COR-L47 (cell line): ENCODE measurements at regions not wholly inside any gene's neighbourhood (a gene's known extent, or its start where the extent isn't known, plus 50 kb on each side); places are given as distances from the start of the nearest gene placed in this dataset.

Experiments used
- DNase-seq: peaks from one replicate; lab custom pipeline; 2025; lab: John Stamatoyannopoulos, UW

DNA sequence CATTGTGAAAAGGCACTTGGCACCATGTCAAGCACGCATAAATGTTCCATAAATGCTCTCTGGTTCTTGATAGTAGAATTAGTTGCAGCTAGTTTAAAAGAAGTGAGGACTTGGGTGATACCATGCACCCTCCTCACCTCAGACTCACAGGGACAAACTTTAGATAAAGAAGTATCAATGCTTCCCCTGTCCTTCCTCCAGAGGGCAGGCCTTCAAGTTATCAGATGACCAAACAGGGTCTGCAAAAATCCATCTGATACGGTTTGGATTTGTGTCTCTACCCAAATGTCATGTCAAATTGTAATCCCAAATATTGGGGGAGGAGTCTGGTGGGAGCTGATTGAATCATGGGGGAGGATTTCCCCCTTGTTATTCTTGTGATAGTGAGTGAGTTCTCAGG lies 54.1 kb downstream of the C1QL2 start:
- DNase-seq, result no peak

DNA sequence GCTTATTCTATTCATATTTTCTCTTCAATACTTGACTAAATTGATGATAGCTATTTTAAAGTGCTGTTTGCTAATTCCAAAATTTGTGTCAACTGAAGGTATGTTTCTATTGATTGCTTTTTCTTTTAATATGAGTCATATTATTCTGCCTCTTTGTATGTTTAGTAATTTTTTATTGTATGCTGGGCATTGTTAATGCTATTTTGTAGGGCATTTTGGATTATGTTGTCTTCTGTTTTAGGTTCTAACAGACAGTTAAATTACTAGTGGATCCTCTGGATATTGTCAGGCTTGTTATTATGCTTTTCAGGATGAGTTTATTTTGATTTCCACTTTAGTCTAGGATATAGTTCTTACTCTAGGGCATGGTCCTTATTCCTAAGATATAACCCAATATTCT lies 55.6 kb downstream of the C1QL2 start:
- DNase-seq, result no peak

DNA sequence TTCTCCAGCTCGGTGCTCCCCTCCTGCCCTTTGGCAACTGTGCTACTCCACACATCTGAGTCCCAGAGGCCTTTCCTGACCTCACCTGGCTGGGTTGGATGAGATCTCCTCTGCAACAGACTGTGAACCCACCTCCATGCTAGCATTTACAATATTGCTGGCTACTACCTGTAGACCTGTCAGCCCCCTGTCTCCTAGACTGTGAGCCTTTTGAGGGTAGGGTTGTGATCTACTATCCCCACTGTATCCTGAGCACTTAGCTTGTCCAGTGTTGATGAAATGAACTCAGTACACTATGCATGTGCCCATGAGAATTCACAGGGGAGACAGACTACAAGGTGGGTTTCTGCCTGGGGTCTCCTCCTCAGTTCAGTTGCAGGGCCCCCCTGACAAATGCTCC lies 70.1 kb downstream of the C1QL2 start:
- no peak for DNase-seq

DNA sequence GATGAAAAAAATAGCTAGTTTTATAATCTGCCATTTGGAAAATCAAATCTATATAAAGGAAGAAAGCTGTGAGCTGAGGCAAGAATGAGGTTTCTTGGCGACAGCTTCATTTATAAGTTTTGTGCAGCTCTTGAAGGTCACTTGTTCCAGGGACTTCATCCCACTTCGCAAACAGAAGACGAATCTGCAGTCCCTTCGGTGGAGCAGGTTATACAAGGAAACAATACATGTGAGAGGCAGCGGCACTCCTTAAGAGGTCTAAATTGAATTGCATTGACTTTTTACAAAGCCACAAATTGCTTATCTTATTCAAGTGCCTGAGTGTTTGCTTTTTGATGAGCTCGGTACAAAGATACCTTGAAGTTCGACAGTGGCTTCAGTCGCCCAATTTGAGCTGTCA lies 72.2 kb downstream of the C1QL2 start:
- DNase-seq, result no peak

DNA sequence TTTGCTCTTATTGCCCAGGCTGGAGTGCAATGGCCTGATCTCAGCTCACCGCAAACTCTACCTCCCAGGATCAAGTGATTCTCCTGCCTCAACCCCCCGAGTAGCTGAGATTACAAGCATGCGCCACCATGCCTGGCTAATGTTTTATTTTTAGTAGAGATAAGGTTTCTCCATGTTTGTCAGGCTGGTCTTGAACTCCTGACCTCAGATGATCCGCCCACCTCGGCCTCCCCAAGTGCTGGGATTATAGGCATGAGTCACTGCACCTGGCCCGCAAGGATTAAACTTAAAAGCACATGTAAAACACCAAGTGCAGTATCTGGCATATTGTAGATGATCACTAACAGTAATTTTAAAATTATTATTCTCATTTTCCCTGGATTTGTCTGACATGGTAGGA lies 72.9 kb downstream of the C1QL2 start:
- DNase-seq, result no peak

DNA sequence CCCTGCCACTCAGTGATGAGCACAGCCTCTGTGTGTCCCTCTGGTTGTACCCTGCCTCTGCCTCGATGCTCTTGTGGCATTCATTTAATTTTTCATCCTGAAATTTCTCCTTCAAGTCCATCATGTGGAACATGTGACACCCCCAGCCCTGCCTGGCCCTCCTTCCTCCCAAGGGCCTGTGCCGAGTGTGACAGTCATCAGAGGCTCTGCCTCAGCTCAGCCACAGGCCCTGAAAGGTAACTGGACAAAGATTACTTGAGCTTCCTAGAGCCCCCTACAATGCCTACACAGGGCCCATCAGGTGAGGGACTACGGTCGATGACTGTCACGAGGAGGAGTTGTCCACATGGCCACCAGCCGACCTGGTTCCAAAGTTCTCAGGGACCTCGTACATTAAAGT lies 75.1 kb downstream of the C1QL2 start:
- DNase-seq, result no peak

DNA sequence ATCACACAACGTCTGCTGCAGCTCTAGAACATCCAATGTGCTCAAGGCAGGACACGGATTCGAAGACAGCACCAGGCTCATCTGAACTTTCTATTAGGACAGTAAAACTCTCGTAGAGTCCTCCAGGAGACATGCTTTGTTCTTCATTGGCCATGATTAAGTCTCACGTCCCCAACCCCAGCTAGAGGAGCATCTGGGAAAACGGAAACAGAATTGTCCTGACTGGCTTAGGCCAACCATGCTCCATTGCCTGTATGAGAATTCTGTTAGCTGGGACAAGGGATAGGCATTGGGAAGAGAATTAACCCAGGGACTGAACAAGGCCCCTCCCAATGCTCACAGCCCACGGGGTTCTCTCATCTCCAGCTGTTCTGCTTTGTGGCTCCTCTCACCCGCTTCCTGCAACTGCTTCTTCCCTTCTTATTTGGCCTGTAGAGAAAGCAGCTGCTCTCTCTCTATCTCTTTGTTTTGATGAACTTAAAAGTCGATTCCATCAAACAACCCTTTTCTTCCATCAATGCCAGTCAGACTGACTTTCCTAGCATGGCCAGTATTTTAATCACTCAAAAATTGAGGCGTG lies 75.6 kb downstream of the C1QL2 start:
- DNase-seq, result no peak

DNA sequence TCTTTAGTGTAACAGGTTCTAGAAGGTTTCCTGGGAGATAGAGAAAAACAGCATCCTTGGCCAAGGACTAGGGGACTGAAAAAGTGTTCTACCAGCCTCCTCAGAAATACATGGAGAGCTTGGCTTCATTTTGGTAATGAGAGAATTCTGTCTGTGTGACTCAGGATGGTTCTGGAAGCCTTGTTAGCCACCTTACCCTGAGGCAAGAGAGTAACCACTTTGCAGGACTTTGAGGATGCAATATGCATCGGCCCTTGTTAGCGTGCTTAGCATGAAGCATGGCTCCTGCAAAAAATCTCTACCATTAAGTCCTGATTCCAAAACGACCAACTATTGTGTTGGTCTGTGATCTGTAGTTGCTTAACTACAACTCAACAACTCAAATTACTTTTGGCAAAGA lies 79.8 kb downstream of the C1QL2 start:
- no peak for DNase-seq

DNA sequence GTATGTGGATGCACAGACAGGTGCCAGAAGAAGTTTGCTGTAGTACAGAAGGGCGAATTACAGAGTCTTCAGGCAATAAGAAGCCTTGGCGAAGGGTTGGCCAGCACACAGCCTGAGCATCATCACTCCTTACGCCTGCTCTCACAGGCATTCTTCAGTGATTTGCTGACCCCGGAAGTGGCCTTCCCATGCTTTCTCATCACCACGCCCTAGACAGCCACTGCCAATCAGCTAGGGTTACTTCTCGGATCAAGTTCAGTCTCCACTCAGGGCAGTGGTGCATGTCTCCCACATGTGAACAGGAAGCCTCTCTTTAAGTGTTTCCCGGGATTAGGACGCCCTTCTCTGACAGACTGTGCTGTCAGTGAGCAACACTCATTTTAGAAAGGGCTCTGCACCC lies 81.8 kb downstream of the C1QL2 start:
- DNase-seq, result no peak

DNA sequence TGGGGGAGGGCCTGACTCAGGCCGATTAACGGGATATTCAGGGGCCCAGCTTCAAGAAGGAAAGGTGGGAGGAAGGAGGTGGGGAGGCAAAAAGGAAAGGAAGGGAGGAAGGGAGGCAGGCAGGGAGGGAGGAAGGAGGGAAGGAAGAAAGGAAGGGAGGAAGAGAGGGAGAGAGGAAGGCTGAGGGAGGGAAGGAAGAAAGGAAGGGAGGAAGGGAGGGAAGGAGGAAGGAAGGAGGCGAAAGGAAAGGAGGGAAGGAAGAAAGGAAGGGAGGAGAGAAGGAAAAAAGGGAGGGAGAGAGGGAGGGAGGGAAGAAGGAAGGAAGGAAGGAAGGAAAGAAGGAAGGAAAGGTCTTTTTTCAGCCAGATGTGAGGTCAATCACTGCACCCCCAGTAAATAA lies 85.3 kb downstream of the C1QL2 start:
- no peak for DNase-seq

DNA sequence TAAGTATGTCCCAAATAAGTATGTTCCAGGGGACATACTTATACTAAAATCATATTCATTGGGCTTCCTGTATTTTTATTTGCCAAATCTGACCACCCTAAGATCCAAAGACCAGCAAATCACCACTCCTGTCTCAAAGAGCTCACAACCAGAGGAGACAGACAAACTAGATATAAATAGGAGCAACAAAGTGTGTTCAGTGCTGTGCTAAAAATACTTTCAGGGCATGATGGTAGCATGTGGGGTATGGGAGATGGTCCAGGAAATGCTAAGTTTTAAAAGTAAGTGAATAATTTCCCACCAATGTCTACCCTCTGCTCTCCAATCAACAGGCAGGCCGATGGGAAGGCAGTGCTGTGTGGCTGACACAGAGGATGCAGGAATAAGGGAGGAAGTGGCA lies 87.1 kb downstream of the C1QL2 start:
- no peak for DNase-seq

DNA sequence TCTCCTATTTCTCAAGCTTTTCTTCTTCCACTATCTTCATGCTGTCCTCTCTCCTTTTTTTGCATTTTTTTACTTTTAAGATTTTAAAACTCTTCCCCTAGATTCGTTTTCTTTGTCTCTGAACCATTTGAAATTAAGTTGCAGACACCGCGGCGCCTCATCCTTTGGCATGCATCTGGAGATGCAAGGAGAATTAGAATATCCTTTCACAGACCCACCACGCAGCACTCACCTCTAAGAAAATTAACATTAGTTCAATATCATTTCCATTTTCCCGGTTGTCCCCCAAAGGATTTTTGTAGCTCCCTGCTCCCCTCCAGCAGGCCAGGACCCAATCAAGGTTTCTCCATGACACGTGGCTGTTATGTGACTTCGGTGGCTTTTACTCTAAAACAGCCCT lies 88.8 kb downstream of the C1QL2 start:
- no peak for DNase-seq

DNA sequence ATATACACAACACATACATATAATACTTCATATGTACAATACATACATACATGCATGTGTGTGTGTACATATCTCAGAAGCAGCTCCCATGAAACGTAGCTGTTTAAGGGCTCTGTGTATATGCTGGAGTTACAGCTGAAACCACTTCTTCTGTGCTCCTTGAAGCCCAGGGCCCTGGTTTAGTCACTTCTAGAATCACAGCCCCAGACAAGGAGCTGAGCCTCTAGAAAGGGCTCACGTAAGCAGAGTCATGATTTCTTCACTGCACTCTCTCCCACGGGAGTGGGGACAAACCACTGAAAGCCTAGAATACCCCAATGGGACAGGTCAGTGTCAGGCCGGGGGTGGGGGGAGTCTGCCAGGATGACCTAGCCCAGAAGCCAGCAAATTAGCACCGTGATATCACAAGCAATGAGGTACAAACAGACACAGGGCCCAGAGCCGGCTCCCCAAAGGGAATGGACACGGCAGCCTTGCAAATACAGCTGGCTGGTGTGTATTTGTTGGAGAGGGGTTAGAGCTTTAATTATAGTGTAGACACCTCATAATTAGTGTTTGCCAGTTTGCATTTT lies 90.3 kb downstream of the C1QL2 start:
- DNase-seq, result peak; percentile 81

DNA sequence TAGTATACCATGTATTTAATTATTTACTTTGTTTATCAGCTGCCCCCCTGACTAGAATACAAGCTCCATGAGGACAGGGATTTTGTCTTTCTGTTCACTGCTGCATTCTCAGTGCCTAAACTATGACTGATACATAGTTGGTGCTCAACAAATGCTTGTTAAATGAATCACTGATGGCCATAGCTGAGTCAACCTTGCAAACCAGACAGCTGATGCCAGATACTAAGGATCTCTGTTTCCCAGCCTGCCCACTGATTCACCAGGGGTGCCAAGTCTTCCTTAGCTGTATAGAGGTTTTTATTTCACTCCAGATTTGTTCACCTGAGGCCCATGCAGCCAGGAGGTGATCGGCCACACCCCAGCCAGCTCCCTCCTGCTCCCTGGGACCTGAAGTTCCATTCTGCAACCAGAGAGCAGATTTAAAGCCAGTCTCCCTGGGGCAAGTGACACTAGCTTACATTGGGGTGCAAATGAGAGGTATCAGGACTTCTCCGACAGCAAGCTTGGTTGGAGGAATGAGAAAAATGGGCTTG lies 92.2 kb downstream of the C1QL2 start:
- DNase-seq, result no peak

DNA sequence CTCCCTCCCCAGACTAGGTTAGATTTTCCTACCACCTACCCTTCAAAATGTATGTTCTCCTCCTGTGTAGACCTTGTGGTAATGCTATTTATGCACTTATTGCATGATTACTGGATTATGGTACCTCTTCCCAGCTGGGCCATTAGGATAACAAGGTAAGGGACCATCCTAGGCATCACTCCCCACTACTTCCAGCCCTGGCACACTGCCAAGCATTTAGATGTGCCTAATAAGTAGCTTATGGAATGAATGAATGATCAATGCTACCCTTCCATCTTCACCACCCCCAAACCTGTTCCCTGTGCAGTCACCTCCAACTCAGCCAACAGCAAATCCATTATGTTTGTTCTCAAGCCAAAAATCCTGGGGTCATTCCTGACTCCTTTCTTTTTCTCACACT lies 93.4 kb downstream of the C1QL2 start:
- DNase-seq, result no peak

DNA sequence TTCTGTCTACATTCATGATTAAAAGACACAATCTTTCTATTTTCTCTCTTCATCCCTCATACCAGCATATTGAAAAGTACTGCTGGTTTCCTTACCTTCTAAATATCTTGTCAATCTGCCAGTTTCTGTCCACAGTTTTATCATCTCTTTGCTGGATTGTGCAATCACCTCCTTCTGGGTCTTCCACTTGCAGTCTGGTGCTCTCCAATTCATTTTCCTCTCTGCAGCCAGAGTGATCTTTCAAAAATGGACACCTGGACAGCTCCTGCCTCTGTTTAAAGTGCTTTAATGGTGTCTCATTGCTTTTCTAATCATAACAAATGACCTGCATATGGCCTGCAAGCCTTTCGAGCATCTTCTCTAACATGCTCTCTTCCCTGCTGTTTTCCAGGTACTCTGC lies 94.0 kb downstream of the C1QL2 start:
- DNase-seq, result no peak

DNA sequence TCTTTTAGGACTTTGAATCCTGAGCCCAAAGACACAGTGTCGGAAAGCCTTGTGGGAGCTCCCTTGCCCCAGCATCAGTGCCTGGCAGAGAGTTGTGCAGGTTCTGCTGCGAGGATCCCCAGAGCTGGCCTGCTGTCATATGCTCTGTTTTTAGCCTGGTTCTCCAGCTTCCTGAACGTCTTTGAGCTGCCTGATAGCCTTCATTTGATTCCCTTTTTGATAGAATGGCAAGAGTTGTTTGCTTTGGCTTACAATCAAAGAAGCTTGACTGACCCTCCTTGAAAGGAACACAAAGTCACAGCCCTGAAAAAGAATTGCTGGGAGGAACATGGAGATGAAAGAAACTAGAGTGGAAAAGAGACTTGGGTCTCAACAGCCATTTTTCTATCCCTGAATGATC lies 95.4 kb downstream of the C1QL2 start:
- DNase-seq, result no peak

DNA sequence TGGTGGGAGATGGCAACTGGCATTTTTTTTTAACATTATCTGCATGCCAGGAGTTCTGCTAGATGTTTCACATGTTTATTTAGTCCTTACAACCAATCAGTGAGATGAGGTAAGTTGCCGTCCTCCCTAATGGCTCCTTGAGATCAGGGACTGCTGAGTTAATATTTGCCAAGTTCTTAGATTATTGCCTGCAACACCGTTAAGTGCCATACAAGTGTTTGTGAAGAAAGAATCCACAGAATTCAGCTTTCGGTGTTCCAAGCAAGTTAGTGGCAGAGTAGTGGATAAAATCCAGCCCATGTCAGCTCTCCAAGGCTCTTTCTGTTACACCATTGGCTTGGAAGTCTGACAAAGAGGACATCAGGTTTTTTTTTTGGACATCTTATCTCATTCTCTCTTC lies 95.9 kb downstream of the C1QL2 start:
- no peak for DNase-seq

DNA sequence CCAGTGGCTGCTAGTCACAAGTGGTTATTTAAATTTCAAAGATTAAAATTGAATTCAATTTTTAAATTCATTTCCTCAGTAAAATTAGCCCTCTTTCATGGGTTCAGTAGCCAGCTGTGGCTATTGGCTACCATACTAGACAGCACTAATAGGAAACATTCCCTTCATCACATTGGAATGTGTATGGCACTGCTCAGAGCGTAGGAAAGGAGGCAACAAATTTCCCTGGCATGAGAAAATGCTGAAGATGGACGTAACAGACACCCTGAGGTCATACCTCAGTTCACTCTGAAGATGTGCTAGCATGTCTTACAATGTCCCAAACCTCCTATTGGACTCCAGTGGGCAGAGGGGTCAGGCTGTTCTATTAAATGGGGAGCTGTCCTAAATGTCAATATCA lies 96.4 kb downstream of the C1QL2 start:
- DNase-seq, result no peak

DNA sequence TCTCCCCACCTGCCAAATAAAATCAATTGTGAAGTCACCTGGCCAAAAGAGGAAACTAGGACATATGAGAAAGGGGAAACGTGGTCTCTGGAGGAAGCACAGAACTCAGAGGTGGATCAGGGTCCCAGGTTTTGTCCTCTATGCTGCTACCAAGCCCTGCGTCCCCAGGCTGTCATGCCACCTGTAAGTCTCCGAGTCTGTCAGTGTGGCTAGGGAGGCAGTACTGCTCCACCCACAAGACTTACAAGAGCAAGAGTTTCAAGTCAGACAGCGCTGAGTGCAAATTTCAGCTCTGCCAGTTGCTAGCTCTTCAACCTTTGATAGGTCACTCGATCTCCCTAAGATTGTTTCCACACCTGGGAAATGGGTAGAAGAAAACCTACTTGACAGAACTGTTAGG lies 98.6 kb downstream of the C1QL2 start:
- no peak for DNase-seq

DNA sequence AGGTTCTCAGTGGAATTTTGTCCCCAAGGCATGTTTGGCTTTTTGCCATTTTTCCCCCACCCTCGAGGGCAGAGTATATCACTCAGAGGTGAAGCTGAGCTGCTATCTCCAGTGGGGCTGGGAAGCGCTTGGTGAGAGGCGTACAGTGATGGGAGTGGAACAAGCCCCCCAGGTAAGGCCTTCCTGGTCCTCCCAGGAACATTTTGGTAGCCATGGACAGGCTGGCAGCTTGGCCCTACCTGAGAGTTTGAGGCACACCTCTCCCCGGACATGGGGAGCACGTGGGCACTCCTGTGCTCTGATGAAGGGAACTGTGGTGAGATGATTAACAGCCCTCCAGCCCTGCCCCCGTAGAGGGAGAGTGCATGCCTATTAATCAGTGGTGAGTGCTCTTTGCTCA lies 99.3 kb downstream of the C1QL2 start:
- DNase-seq, result no peak

DNA sequence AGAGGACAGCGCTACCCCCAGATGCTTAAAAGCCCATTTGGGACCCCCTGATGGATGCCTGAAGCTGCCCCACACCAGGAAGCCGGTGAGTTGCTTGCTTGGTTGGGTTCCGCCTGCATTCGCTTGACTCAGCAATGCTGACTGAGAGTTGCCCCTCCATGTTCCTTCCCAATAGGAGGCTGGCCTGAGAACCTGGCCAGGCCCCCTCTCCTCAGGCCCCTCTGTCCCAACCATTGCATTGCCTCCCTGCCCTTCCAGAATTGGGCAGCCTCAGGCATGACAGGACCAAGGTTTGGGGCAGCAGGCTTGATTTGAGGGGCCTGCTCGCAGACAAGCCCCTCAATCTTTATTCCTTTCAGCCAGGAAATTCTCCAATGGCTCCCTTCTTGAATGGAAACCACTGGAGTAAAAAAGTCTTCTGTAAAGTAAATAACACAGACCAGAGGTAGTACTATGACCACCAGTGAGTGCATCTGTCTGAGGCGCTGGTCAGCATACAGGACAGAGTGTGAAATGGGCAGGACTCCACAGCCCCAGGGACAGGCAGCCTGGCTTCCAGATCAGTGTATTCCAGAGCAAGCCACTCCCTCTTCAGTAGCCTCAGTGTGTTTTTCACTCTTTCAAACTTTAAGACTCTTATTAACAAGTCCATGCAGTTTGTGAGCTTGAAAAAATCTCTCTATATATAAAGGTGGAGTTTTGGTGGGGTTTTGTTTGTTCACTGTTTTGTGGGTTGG lies 104.7 kb downstream of the C1QL2 start:
- DNase-seq, result no peak

DNA sequence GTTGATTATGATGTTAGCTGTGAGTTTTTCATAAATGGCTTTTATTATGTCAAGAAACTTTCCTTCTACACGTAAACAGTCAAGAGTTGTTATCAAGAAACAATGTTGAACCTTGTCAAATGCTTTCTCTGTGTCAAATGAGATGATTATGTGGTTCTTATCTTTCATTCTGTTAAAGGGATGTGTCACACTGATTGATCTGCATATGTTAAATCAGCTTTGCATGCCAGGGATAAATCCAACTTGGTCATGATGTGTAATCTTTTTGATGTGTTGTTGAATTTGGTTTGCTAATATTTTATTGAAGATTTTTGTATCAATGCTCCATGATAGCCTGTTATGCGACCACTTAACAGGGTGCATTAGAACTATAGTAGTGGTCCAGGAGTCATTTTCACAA lies 107.3 kb downstream of the C1QL2 start:
- no peak for DNase-seq
